IPS DF 19.7 (cell line): ENCODE measurements at regions not wholly inside any gene's neighbourhood (a gene's known extent, or its start where the extent isn't known, plus 50 kb on each side); places are given as distances from the start of the nearest gene placed in this dataset.
"Not testable (repeated sequence)": the region's sequence is repeated elsewhere in the genome, so short reads cannot be mapped to it uniquely, and the experiment has no call there.

Experiments
- DNase-seq: peaks from one replicate; pipeline ENCODE4 v3.0.0-alpha.2; 2013; ENCODE audit warnings: low read depth, low spot score

DNA sequence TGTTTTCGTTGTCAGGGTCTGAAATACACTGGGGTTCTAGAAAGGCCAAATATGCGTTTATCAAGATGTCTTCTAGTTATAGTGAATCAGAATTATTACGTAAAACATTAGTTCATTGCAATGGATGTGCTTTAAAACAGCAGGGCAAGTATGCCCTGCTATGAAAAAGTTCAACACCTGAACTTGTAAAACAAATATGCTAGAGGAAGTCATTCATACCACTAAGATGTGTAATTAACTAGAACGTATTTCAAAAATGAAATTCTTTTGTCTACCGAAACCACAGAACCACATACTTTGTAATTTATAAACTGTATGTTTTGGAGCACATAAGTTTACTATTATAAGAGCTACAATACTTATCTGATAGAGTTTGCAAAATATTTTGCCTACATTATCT lies 266.2 kb downstream of the KCTD12 start:
- DNase-seq: no peak

DNA sequence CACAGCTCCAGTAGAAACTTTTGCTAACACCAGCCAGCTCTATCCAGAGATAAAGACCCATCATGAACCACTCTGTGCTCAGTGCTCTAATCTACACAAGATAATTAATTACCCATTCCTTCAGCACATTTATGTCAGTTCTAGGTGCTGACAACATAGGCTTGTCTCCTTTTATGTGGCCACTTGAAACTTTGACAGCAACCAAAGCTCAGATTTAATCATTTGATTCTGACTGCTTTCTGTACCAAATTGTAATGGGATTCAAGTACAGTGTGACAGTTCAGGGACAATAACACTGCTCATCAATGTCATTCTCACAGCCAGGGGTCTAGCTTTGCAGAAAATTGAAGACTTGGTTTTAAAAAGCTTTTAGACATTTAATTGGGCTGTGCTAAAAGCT lies 266.6 kb downstream of the KCTD12 start:
- DNase-seq: no peak

DNA sequence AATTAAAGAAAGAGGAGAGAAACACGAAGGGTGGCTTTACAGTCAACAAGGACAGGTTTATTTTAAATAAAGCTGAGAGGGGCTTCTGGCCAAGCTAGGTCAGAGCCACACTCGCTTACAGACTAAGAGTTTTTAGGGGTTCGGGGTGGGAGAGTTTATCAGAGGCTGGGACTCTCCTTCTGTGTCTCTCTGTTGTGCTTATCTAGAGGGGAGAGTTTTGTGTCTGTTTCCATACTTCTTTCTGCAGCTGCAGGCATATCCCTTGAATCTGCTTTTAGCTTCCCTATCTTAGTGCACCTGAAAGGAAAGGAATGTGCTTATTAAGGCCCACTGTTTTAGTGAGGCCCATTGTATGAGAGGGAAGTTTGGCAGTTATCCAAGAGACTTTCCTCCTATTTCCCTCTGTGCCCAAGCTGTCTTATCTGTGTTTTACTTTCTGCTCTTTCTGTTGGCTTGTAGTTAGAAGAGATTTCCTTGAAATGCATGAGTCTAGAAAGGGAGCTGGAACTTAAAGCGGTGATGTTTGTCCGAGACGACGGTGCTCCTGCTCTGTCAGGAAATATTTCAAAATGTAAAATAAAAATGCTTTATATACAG lies 275.3 kb downstream of the KCTD12 start:
- no peak for DNase-seq

DNA sequence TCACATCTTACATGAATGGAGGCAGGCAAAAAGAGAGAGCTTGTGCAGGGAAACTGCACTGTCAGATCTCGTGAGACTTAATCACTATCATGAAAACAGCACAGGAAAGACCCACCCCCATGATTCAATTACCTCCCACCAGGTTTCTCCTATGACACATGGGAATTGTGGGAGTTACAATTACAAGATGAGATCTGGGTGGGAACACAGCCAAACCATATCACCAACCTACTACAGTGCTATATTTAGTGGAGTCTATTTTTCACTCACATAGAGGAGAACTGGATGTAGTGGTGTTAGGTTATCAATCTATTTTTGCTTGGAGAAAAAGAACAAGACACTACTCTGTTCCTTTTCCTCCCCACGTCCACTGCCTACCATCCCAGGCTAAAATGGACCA lies 276.6 kb downstream of the KCTD12 start:
- no peak for DNase-seq

DNA sequence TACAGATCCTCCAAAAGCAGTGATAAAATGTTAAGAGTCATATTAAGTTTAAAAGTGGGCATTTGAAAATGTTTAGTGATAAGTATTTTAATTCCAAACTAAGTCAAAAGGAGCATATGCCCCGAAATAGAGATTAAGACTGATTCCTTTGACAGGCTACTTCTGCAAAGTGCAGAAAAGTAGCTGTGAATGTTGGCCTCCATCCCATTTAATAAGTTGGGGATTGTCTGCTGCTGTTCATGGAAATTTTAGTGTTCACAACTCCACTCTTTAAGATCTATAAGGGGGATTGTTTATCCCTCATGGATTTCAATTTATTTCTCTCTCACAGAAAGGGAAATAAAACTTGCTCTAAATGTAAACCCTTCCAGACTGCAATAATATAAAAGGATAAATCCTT lies 278.3 kb downstream of the KCTD12 start:
- no peak for DNase-seq

DNA sequence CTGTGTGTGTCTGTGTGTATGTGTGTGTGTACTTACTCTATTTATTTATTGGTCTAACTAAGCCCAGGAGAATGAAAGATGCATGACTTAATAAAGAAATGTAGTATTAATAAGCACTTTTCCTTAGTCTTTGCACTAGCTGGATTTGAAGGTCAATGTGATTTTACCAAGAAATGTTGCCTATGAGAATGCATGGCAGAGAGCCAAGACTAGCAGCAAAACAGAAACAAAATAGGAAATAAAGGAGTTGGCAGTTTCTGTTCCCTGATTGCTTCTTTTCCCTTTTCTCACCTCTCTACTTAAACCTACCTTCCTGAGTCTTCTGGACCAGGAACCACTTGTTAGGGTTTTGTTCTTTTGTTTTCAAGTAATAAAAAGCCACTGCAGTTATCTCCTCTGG lies 286.1 kb downstream of the KCTD12 start:
- no peak for DNase-seq

DNA sequence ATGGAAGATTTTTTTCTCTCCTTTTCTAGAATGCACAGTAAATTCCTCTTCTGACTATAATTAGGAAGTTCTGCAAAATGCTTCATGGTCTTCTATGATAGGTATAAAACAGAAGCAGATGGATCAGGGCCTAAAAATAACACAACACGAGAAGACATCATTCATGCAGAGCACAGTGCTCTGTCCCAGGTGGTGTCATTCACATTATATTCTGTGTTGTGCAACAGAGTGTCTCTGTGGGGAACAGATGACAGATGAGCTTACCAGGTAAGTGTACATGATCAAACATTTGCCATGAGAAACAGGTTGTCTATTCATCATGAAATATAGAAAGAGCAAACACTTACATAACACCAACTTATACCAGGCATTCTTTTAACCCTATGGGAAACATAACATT lies 288.3 kb downstream of the KCTD12 start:
- no peak for DNase-seq

DNA sequence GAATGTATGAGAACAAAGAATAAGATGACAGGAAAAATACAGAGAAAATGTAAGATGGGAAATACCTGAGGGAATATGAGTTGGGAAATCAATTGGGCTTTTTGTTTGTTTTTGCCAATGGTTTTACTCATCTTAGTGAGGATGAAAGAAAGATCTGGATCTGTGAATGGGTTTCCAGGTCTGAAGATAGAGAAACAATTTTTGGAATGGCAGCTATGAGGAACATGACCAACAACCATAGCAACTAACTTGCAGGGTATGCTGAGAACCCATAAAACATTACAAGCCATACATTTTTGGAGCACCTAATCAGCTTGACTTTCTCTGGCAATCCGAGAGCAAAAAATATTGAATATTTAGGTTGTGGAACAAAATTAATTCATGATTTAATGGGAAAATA lies 290.0 kb downstream of the KCTD12 start:
- no peak for DNase-seq

DNA sequence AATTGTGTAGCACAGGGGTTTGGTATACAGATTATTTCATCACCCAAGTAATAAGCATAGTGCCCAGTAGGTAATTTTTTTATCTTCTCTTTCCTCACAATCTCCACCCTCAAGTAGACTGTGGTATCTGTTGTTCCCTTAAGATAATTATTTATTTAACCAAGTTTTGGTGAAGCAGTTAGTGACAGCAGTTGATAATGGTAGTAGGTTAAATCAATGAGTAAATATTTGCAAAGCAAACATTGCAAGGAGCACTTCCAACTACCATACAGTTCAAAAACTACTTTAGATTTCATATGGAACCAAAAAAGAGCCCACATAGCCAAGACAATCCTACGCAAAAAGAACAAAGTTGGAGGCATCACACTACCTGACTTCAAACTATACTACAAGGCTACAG lies 291.8 kb downstream of the KCTD12 start:
- DNase-seq: no peak

DNA sequence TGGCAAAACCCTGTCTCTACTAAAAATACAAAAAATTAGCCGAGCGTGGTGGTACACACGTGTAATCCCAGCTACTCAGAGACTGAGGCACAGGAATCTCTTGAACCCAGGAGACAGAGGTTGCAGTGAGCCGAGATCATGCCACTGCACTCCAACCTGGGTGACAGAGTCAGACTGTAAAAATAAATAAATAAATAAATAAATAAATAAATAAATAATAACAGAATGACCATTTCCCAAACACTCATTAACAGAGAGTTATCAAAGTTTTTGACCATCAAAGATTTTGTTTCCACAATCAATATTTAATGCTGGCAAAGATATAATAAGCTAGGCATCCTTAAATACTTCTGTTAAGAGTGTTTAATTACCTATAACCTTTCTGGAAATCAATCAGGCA lies 299.4 kb downstream of the KCTD12 start:
- no peak for DNase-seq

DNA sequence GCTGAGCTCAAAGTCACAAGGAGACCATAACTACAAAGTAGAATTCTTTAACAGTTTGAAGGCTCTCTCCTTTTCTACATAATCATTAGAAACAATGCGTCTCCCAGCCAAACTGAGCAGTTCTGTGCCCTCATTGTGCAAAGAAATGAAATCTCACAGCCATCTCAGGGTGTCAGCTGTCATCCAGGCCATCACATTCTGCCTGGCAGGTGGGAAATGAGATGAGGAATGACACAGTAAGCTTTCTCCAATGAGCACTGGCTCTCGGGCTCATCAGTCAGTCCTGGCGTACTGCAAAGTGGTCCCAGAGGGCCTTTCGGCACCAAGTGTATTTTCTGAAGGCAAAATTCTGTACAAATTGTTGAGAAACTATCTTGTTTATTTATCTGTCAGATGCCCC lies 306.5 kb downstream of the KCTD12 start:
- DNase-seq: no peak

DNA sequence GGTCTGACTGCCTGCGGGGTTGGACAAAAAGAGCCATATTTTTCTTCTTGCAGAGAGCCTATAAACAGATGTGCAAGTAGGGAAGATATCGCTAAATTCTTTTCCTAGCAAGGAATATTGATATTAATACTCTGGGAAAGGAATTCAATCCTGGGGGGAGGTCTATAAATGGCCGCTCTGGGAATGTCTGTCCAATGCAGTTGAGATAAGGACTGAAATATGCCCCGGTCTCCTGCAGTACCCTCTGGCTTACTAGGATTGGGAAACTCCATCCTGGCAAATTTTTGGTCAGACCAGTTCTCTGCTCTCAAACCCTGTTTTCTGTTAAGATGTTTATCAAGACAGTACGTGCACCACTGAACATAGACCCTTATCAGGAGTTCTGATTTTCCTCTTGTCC lies 310.6 kb downstream of the KCTD12 start:
- not testable (repeated sequence) for DNase-seq

DNA sequence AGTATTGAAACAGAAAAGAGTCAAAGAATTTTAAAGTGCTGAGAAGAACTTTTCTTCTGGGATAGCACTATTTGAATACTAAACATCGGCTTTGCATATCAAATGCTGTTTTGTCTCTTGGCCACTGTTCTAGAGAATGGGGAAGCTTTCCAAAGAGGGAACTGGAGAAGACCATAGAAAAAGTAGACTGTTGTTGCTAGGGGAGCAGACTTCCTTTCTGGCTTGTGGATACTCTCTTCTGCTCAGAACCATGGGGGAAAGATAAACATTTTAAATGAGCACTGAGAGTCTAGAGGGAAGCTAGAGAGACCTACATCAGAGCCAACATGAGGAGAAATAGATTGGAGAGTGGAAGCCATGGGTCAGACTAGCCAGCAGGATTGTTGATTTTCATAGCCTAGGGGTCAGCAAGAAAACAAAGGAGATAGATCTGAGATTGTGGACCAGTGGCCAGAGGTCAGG lies 315.7 kb downstream of the KCTD12 start:
- peak; percentile 25 for DNase-seq

DNA sequence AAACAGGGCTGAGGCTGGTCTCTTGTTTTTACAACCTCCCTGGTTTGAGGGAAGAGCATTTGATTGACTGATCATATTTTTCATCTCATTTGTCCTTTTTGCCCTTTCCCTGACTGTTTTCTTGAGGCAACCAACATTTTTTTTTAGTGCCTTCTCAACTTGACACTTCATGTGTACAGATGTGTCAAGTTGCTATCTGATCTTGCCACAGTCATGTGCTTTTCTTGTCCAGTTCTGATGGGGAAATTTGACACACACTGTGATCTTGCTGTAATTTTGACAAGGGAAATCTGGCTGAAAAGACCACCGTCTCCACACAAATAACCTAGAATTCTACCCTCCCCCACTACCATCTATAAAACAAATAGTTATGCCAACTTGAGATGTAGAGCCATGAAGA lies 329.6 kb downstream of the KCTD12 start:
- DNase-seq: no peak

DNA sequence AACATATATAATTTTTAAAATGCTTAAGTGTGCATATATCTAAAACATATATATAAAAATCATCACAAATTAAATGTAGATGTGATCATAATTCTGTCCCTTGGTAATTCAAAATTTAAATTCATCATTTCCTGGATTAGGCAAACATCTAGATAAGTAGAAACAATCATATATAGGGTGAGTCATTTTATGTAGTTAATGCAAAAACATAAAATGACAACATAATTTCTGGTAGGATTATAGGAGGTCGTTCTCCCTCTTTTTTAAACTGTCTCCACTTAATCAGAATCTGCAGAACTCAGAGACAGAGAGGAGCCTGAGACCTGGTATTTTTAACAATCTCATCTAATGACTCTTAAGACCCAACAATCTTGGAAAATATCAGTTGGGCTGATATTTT lies 333.4 kb downstream of the KCTD12 start:
- no peak for DNase-seq

DNA sequence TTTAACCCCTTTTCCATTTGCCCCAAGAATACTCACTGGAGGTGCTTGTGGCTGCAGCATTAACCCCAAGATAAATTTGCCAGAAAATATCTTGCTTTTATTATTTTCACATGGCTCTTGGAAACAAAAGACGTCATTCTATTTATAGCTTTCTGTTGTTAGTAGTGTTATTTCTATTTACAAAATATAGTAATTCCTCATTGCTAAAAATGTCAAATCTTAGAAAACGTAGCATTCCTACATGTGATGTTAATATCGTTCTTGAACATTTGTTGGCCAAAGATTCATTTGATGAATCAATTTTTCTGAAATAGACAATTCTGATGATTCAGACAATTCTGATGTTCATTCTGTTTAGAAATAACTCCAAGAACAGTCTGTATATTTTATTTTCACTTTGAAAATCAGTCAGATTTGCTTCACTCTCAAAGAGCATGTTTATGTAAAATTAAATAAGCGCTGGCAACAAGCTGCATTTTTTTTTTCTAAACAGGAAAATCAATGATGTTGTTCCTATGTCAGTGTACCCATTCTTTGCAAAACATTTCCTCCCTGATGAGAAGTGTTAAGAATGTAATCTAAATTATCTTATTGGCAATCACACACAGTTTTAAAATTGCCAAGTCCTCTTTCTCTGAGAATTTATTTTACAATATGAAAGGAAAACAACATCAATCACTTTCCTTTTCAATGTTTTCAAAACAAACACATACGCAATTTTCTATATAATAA lies 334.0 kb downstream of the KCTD12 start:
- no peak for DNase-seq

DNA sequence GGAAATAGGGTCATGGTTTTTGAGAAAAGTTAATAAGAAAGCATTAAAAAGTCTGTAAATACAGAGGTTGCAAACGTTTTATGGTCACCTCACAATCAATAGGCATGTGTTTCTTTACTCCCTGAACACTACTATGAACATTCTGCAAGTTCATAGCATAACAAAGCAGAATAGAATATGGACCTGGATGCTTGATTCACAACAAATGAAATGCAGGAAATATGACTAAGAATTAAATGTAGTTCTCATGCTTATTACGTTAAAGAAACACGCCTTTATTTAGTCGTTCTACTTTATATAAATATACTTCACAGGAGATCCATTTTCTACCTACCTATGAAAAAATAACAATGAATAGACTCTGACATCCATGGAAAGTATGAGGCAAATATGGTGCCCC lies 344.0 kb downstream of the KCTD12 start:
- DNase-seq: no peak

DNA sequence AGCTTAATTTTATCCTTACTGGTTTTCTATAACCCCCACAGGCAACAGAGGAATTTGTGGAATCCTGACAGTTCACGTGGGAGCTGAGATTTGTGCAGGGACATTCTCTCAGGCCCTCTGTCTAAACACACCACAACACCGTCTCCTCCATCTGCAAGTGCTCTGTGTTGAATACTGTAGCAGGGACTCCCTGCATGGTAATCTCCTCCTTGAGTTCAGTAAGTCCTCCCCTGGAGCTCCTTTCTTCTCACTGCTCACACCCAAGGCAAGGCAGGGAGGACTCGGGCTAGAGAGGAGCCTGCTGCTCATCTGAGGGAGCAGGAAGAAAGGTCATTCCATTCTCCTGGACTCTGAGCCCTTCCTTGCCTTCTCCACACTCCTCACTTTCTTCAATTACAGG lies 348.2 kb downstream of the KCTD12 start:
- no peak for DNase-seq

DNA sequence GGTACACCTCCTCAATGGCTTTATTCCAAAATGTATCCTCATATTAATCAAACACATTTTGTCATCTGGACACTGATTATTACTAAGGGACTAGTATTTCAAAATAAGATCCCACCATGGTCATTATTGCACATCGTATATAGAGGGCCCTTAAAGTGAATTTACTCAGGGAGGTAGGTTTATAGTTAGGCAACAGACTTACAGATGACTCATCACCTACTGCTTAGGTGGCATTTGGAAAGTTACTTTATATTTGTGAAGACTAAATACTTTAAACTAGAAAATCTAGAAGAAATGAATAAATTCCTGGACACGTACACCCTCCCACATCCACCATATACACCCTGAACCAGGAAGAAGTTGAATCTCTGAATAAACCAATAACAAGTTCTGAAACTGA lies 353.0 kb downstream of the KCTD12 start:
- no peak for DNase-seq

DNA sequence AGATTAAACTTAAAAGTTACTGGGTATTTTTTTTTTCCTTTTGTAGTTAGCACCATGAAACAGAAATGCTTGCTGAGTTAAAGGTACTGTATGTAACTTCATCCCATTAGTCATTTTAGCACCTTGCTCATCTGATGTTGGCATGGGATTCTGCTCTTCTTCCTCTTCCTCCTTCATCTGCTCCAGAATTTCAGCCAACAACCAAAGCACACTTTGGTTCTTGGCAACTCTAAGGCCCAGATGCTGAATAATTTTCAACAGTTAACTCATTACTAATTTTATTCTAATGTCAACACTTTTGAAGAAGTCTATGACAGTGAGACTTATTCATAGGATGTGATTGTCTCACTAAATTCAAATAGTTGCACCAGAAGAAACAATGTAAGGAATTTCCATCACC lies 359.2 kb downstream of the KCTD12 start:
- no peak for DNase-seq

DNA sequence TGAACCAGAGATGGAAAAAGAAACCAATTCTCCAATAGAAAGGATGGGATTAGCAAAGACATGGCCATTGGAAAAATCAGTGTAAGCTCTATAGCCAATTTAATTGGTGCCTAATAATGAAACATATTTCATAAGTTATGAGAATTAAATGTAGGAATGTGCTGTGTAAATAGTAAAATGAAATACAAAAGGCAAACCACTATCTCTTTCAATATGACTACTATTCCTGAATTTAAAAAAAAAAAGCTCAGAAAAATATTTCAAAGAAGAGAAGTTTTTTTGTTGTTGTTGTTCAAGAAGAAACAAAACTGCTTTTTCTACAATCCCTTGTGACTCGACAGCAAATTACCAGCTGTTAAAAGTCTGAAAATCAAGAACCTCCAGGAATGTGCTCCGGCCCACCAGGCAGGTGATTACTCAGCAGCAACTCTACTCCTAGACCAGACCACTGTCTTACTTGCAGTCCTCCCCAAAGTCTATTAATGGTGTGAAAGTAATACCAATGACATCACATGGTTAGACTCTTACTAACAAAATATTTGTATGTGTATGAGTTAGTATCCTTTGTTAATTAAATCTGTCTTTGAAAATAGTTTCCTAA lies 362.4 kb downstream of the KCTD12 start:
- no peak for DNase-seq

DNA sequence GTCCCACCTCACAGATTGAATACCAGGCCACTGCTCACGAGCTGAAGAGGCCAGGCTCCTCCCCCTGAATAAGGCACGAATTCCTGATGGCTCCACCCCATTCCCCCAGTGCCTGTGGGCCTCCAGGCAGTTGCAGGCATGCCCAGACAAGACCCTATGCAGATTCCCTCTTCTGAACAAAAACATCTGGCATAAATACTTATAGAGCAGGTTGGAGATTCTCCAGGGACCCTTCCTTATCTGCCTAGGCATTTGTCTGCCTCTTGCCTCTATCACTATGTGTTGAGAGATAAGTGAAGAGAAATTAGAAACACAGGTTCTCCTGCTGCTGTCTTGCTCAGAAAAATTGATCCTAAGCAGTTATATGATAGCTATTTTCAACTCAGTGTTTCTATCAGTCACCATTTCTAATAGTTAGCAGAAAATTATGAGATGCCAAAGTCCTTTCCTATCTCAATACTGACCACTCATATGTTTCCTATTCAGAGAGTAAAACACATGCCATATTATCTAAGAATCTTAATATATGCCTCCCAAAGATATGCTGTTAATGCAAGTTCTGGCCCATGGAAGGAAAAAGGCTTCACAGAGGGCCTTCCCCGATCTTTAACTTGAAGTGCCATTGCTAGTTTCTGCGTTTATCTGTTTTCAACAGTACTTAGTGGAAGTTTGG lies 364.0 kb downstream of the KCTD12 start:
- DNase-seq: peak; percentile 17

DNA sequence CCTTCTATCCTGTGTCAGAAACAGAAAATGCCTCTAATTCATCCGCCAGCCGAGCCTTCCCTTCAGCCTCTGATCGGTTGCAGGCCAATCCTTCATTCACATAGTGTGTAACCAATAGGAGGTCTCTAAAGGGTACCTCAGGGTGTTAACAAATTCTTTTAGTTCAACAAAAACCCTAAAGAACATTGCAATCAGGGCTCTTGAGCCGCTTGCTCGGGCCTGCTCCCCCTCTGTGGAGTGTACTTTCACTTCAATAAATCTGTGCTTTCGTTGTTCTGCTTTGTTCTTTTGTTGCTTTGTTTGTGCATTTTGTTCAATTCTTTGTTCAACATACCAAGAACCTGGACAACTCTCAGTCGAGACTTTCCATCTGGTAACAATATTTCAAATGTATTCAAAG lies 366.5 kb downstream of the KCTD12 start:
- no peak for DNase-seq
